ENCODE measurements at regions not wholly inside any gene's neighbourhood (a gene's known extent, or its start where the extent isn't known, plus 50 kb on each side); places are given as distances from the start of the nearest gene placed in this dataset.

DNA sequence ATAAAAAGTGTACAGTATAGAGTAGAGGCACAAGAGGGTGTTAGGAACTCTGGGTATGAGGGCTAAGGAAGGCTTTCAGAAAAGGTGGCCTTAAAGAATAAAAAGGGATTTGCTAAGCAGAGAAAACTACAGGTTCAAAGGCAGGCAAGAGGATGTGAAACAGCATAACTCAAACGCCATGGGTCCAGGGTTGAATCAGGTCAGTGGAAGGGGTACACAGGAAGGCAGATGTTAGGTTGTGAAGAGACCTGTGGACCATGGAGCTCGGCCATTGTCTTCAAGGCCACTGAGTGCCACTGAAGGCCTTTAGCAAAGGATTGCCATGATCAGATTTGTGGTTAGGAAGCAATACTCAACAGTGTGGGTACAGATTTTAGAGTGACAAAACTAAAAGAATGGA is 108.2 kb upstream of the FAM98A start:
- TF ChIP-seq, protein P1, sequence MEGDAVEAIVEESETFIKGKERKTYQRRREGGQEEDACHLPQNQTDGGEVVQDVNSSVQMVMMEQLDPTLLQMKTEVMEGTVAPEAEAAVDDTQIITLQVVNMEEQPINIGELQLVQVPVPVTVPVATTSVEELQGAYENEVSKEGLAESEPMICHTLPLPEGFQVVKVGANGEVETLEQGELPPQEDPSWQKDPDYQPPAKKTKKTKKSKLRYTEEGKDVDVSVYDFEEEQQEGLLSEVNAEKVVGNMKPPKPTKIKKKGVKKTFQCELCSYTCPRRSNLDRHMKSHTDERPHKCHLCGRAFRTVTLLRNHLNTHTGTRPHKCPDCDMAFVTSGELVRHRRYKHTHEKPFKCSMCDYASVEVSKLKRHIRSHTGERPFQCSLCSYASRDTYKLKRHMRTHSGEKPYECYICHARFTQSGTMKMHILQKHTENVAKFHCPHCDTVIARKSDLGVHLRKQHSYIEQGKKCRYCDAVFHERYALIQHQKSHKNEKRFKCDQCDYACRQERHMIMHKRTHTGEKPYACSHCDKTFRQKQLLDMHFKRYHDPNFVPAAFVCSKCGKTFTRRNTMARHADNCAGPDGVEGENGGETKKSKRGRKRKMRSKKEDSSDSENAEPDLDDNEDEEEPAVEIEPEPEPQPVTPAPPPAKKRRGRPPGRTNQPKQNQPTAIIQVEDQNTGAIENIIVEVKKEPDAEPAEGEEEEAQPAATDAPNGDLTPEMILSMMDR (conservative IDR thresholded peaks at IDR 0.05), result no peak
- no peak for TF ChIP-seq EZH2 (IDR thresholded peaks at IDR 0.05; ENCODE audit: low read depth)

All from PC-9 (cell line).